SK-N-SH (cell line): ENCODE measurements at regions not wholly inside any gene's neighbourhood (a gene's known extent, or its start where the extent isn't known, plus 50 kb on each side); places are given as distances from the start of the nearest gene placed in this dataset.

Experiments used
- CTCF ChIA-PET: fragments of 300-600, 350-600 bp; formaldehyde crosslinking; extraction: SDS; loops from one replicate; lab custom pipeline; 2021; lab: Yijun Ruan, JAX
- POLR2A ChIA-PET: fragments of 350-600 bp; sonication (Branson Sonifier 250); formaldehyde crosslinking; extraction: SDS; loops from one replicate; lab custom pipeline; 2020; ENCODE audit warnings: antibody characterized with exemption, inconsistent platforms; lab: Yijun Ruan, JAX
- DNase-seq: peaks from one replicate; pipeline ENCODE4 v3.0.0; 2012
- H2AFZ ChIP-seq: fragments of 200-600 bp; sonication (generic); 2 replicates; pipeline ENCODE4 v1.8.1; 2016; ENCODE audit warnings: antibody characterized with exemption, mild to moderate bottlenecking, low read depth
- H3F3A ChIP-seq: fragments of 200-600 bp; sonication (generic); replicated peaks from 2 replicates; pipeline ENCODE3; 2016; ENCODE audit warnings: antibody characterized with exemption, mild to moderate bottlenecking; ENCODE audit not compliant: insufficient read depth
- H3K27ac ChIP-seq, 2 experiments: fragments of 200-500 bp in 1 of 2; fragments of 200-600 bp in 1 of 2; sonication (Bioruptor generic) in 1 of 2; sonication (generic), shearing (Covaris generic) in 1 of 2; 2 replicates each; pipeline versions ENCODE4 v1.5.1 to v1.6.1; 2014 to 2016; ENCODE audit warnings: low read depth in 2 of 2, inconsistent platforms in 1 of 2, low read length in 1 of 2, mild to moderate bottlenecking in 1 of 2, mixed read lengths in 1 of 2
- H3K27me3 ChIP-seq: fragments of 200-600 bp; sonication (generic), shearing (Covaris generic); 2 replicates; pipeline ENCODE4 v1.6.1; 2016; ENCODE audit warnings: mixed run types; ENCODE audit not compliant: insufficient read depth
- H3K36me3 ChIP-seq, 2 experiments: fragments of 200-500 bp in 1 of 2; fragments of 200-600 bp in 1 of 2; sonication (Bioruptor generic) in 1 of 2; sonication (generic) in 1 of 2; replicated peaks in 1 of 2; 2 replicates each; pipeline versions ENCODE3 to v1.5.1; 2014 to 2016; ENCODE audit warnings: low read length in 1 of 2, mild to moderate bottlenecking in 1 of 2; ENCODE audit not compliant: insufficient read depth in 2 of 2, control insufficient read depth in 1 of 2
- H3K4me1 ChIP-seq, 2 experiments: fragments of 200-500 bp in 1 of 2; fragments of 200-600 bp in 1 of 2; sonication (Bioruptor generic) in 1 of 2; sonication (generic), shearing (Covaris generic) in 1 of 2; 2 replicates each; pipeline versions ENCODE4 v1.5.1 to v1.6.1; 2014 to 2016; ENCODE audit warnings: low read depth in 1 of 2, low read length in 1 of 2, mixed run types in 1 of 2; ENCODE audit not compliant: insufficient read depth in 2 of 2, control insufficient read depth in 1 of 2
- H3K4me2 ChIP-seq: fragments of 200-600 bp; sonication (generic), shearing (Covaris generic); 2 replicates; pipeline ENCODE4 v1.6.1; 2017; ENCODE audit warnings: mixed run types
- H3K4me3 ChIP-seq, 2 experiments: fragments of 200-500 bp in 1 of 2; fragments of 200-600 bp in 1 of 2; sonication (Bioruptor generic) in 1 of 2; sonication (generic), shearing (Covaris generic) in 1 of 2; 2 replicates each; pipeline versions ENCODE4 v1.5.1 to v1.8.1; 2014 to 2016; ENCODE audit warnings: low read depth in 2 of 2, inconsistent platforms in 1 of 2, low read length in 1 of 2, mild to moderate bottlenecking in 1 of 2, mixed read lengths in 1 of 2, moderate library complexity in 1 of 2
- H3K79me2 ChIP-seq: fragments of 200-600 bp; sonication (generic); 2 replicates; pipeline ENCODE4 v1.8.1; 2017; ENCODE audit warnings: mild to moderate bottlenecking; ENCODE audit not compliant: insufficient read depth
- H3K9ac ChIP-seq: fragments of 200-600 bp; sonication (generic); 2 replicates; pipeline ENCODE4 v1.6.1; 2017; ENCODE audit warnings: mixed run types
- H3K9me2 ChIP-seq: fragments of 200-600 bp; sonication (generic); 2 replicates; pipeline ENCODE4 v1.6.1; 2017; ENCODE audit warnings: mixed run types
- H3K9me3 ChIP-seq: fragments of 200-600 bp; sonication (generic); 2 replicates; pipeline ENCODE4 v1.6.1; 2017; ENCODE audit warnings: mixed run types, mild to moderate bottlenecking, moderate library complexity
- H4K20me1 ChIP-seq: fragments of 200-600 bp; sonication (generic); 2 replicates; pipeline ENCODE4 v1.6.1; 2017; ENCODE audit warnings: mild to moderate bottlenecking, mixed run types; ENCODE audit not compliant: insufficient read depth
- CHD2 ChIP-seq: fragments of 150-350 bp; IDR thresholded peaks from 2 replicates; pipeline ENCODE4 v1.6.1; 2018; ENCODE audit warnings: low read length; ENCODE audit not compliant: partially characterized antibody
- GABPA ChIP-seq: IDR thresholded peaks from 2 replicates; pipeline ENCODE4 v1.4.0; 2012; ENCODE audit warnings: low read depth, mild to moderate bottlenecking
- JUND ChIP-seq: IDR thresholded peaks from 2 replicates; pipeline ENCODE4 v1.4.0; 2012
- MEF2A ChIP-seq: IDR thresholded peaks from 2 replicates; pipeline ENCODE4 v1.4.0; 2012; ENCODE audit warnings: low read depth, borderline replicate concordance
- POLR2AphosphoS5 ChIP-seq: IDR thresholded peaks from 2 replicates; pipeline ENCODE4 v1.6.1; 2012; ENCODE audit warnings: low read depth, low read length
- RCOR1 ChIP-seq: fragments of 150-350 bp; IDR thresholded peaks from 2 replicates; pipeline ENCODE4 v1.6.1; 2017; ENCODE audit warnings: antibody characterized with exemption, low read length
- RFX5 ChIP-seq: IDR thresholded peaks from 2 replicates; pipeline ENCODE4 v1.6.1; 2012; ENCODE audit warnings: mild to moderate bottlenecking, improper control_type of control experiment, low read length
- SMC3 ChIP-seq: IDR thresholded peaks from 2 replicates; pipeline ENCODE4 v1.6.1; 2012; ENCODE audit warnings: low read depth, low read length, improper control_type of control experiment
- TAF1 ChIP-seq: IDR thresholded peaks from 2 replicates; pipeline ENCODE4 v1.6.1; 2012; ENCODE audit warnings: low read depth, mild to moderate bottlenecking, low read length, moderate library complexity, borderline replicate concordance
- WGBS: methylation state at CpG from one replicate; pipeline ENCODE4 v1.1.6; 2017; ENCODE audit warnings: low lambda C conversion rate; 5-methylcytosine and 5-hydroxymethylcytosine counted together

GRCh38 chr2:75416420-75417342, 144.1 kb downstream of the EVA1A start:
- CTCF ChIA-PET: interaction anchor here (0.6 to 1.3 kb wide), 2 partner anchors 8 to 46 kb away, joined by 3 read pairs; no protein-coding TSS in a partner anchor
- 55% methylated on average over 5 of the region's 5 CpGs for WGBS
- POLR2A ChIA-PET: no interaction called here

DNA sequence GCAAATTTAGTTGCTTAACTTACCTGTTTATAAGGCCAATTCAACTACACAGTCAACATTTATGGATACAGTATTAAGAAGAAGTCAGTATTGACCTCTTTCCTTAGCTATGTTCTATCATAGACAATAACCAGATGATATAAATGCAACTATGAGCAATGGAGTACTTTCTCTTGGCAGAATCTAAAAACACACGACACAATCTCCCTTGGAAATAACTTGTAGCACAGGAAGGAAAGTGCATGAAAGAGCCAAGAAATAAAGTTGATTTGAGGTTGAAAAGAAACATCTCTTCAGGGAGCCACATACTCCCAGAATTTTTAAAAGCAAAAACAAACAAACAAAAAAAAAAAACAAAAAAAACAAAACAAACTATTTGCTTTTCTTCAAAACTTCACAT, 145.0 kb downstream of the EVA1A start:
- Histone ChIP-seq H3K9me2 (no peaks in the 10 kb centered on the region), H3K27me3 (no peaks in the 10 kb centered on the region; the same call in 1 of the 2 replicates), H3K36me3 (no peaks in the 10 kb centered on the region), H3K27ac (no peak overlapping the region), H4K20me1 (no peaks in the 10 kb centered on the region), H3K9me3 (no peaks in the 10 kb centered on the region), H2AFZ (no peak overlapping the region), H3K79me2 (no peaks in the 10 kb centered on the region), H3K4me1 (peaks cover 0 to 2% of the 10 kb centered on the region in 2 experiments; a peak in 1 of 4 replicates), H3K4me3 (no peak overlapping the region), H3K4me2 (no peak overlapping the region)
- ChIA-PET CTCF (interaction anchor here (0.6 to 1.2 kb wide), 2 partner anchors 11 to 47 kb away, joined by 3 to 5 read pairs; no protein-coding TSS in a partner anchor), POLR2A (no interaction called here)
- 34% methylated on average over 1 of the region's 1 CpG for WGBS
- TF ChIP-seq SMC3 (no peak), MEF2A (no peak), RFX5 (no peak), GABPA (no peak)
- TF ChIP-seq, all 33 proteins: peak for 0
- Histone ChIP-seq H3F3A (no peaks in the 10 kb centered on the region), H3K9ac (no peak overlapping the region)
- DNase-seq: no peak

More at GRCh38 chr2:75416420-75417342, 144.1 kb downstream of the EVA1A start:
- no peaks in the 10 kb centered on the region for H3K79me2 ChIP-seq
- TF ChIP-seq TAF1: no peak
- TF ChIP-seq JUND: no peak
- no peak for TF ChIP-seq POLR2AphosphoS5
- TF ChIP-seq RCOR1: no peak
- TF ChIP-seq, all 33 proteins: peak for 0
- no peaks in the 10 kb centered on the region for H3F3A ChIP-seq
- H3K27ac ChIP-seq: no peak overlapping the region
- H3K9me3 ChIP-seq: no peaks in the 10 kb centered on the region
- H3K27me3 ChIP-seq: no peaks in the 10 kb centered on the region; the same call in 1 of the 2 replicates
- DNase-seq: no peak
- no peak overlapping the region for H3K4me3 ChIP-seq
- H3K9me2 ChIP-seq: no peaks in the 10 kb centered on the region
- H2AFZ ChIP-seq: no peak overlapping the region
- peaks cover 0 to 2% of the 10 kb centered on the region in 2 experiments; a peak in 1 of 4 replicates for H3K4me1 ChIP-seq
- H3K36me3 ChIP-seq: no peaks in the 10 kb centered on the region
- H3K9ac ChIP-seq: no peak overlapping the region
- no peak overlapping the region for H3K4me2 ChIP-seq
- no peaks in the 10 kb centered on the region for H4K20me1 ChIP-seq

GRCh38 chr2:75415111-75415626, 145.6 kb downstream of the EVA1A start:
- Histone ChIP-seq H3K27me3 (no peaks in the 10 kb centered on the region; the same call in 1 of the 2 replicates), H2AFZ (no peak overlapping the region), H3K4me1 (peaks cover 0 to 2% of the 10 kb centered on the region in 2 experiments; a peak in 1 of 4 replicates), H3K79me2 (no peaks in the 10 kb centered on the region), H3K9me3 (0 out of 2 replicates have a peak, but pooled peaks cover 2% of the 10 kb centered on the region), H3K9me2 (no peaks in the 10 kb centered on the region), H3K4me2 (no peak overlapping the region), H3K36me3 (no peaks in the 10 kb centered on the region), H3K9ac (no peak overlapping the region), H3K27ac (no peak overlapping the region), H3K4me3 (no peak overlapping the region), H4K20me1 (no peaks in the 10 kb centered on the region), H3F3A (no peaks in the 10 kb centered on the region)
- DNase-seq: no peak
- WGBS: 35% methylated on average over 4 of the region's 4 CpGs
- ChIA-PET POLR2A (no interaction called here), CTCF (interaction anchor here (1.2 to 1.3 kb wide), 2 partner anchors 10 to 35 kb away, joined by 3 to 5 read pairs; no protein-coding TSS in a partner anchor)
- no peak for TF ChIP-seq CHD2
